Testis (tissue), 2 donors: ENCODE measurements at regions not wholly inside any gene's neighbourhood (a gene's known extent, or its start where the extent isn't known, plus 50 kb on each side); places are given as distances from the start of the nearest gene placed in this dataset.

Experiments used
- CTCF ChIP-seq, 3 experiments: fragments of 450-650 bp in 2 of 3; fragments of 200-600 bp in 1 of 3; sonication (generic) in 1 of 3; IDR thresholded peaks; one replicate each; pipeline ENCODE4 v1.5.1; 2016 to 2019; ENCODE audit warnings: antibody characterized with exemption in 3 of 3, mild to moderate bottlenecking in 2 of 3, moderate library complexity in 1 of 3
- POLR2A ChIP-seq: fragments of 450-650 bp; IDR thresholded peaks from one replicate; pipeline ENCODE4 v1.6.1; 2017; ENCODE audit warnings: antibody characterized with exemption, mild to moderate bottlenecking, moderate library complexity

GRCh38 chr6:84409911-84410310 lies 182.5 kb upstream of the CEP162 start:
- TF ChIP-seq CTCF (IDR thresholded peaks at IDR 0.05) (no peak), POLR2A (no peak)
